ENCODE measurements at regions not wholly inside any gene's neighbourhood (a gene's known extent, or its start where the extent isn't known, plus 50 kb on each side); places are given as distances from the start of the nearest gene placed in this dataset.

DNA sequence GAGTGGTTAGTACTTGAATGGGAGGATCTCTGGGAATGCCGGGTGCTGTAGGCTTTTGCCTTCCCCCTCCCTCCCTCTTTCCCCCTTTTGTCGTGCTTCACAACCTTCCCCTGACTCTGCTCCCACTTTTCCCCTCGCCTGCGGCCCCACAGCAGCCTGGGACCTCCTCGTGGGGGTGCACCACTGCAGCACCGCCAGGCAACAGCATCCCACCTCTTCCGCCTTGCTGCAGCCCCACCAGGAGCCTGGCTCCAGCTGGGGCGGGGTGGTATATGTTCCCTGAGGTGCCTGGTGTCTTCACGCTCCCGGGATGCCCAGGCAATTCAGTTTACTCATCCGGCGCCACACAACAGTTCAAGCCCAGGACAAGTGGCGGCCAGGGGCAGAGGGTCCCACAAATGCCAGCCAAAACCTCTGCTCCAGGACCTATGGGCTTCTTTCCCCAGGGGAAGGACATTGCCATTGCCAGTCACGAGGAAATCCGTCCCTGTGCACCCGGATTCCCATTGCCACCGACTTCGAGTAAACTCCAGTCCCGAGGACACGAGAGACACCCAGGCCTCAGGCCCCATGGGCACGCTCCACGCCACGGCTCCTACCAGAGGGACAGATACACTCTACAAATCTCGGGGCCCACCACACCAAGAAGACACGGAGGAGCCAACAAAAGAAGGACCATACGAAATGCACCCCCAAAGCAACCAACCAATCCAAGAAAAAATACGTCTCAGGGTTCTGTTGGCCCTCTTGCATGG lies 181.7 kb downstream of the ALG10 start:
- no peak overlapping the region for H3K4me3 ChIP-seq (ENCODE audit: low read depth in 1 of 3, low read length in 3 of 3)
- no peaks in the 10 kb centered on the region for H3K27me3 ChIP-seq (ENCODE audit: control insufficient read depth in 3 of 3, insufficient read depth in 3 of 3, low read length in 3 of 3)
- no peak overlapping the region for H3K27ac ChIP-seq (ENCODE audit: low read depth in 1 of 3, low read length in 2 of 3)
- FAIRE-seq (no peak), DNase-seq (no peak)
- peaks cover 0 to 61% of the 10 kb centered on the region in 2 donors for H3K9me3 ChIP-seq (ENCODE audit: control insufficient read depth in 2 of 2, insufficient read depth in 1 of 2, low read depth in 1 of 2, low read length in 1 of 2)
- H3K4me1 ChIP-seq (ENCODE audit: control insufficient read depth in 3 of 3, insufficient read depth in 2 of 3, low read depth in 1 of 3, low read length in 2 of 3) = no peaks in the 10 kb centered on the region
- 81 to 83% (median 83%) methylated on average over 27 of the region's 27 CpGs for WGBS, 3 donors
- H3K36me3 ChIP-seq (ENCODE audit: control insufficient read depth in 3 of 3, insufficient read depth in 2 of 3, low read depth in 1 of 3, low read length in 3 of 3) = no peaks in the 10 kb centered on the region

DNA sequence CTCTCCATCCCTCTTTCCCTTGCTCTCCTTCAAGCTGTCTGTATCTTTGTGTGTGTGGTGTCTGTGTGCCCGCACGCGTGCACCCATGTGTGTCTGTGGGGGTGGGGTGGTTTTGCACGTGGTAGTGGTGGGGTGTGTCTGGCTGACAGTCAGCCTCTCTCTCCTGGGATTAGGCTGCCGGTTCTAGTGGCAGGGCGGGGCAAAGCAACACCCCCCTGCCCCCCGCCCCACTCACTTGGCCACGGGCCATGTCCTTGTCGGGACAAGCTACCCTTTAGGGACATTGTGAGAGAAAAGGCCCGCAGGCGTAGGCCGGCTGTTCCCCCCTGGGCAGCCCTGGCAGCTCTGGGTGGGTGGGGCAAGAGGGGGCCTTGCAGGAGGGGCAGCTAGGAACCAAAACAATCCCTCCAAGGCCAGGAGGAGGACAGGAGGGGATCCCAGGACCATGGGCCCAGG lies 182.6 kb downstream of the ALG10 start:
- no peak overlapping the region for H3K4me3 ChIP-seq (ENCODE audit: low read depth in 1 of 3, low read length in 3 of 3)
- no peak overlapping the region for H3K27ac ChIP-seq (ENCODE audit: low read depth in 1 of 3, low read length in 2 of 3)
- H3K4me1 ChIP-seq (ENCODE audit: control insufficient read depth in 3 of 3, insufficient read depth in 2 of 3, low read depth in 1 of 3, low read length in 2 of 3) = no peaks in the 10 kb centered on the region
- no peaks in the 10 kb centered on the region for H3K27me3 ChIP-seq (ENCODE audit: control insufficient read depth in 3 of 3, insufficient read depth in 3 of 3, low read length in 3 of 3)
- H3K36me3 ChIP-seq (ENCODE audit: control insufficient read depth in 3 of 3, insufficient read depth in 2 of 3, low read depth in 1 of 3, low read length in 3 of 3) = no peaks in the 10 kb centered on the region
- WGBS, 3 donors = 84 to 87% (median 86%) methylated on average over 10 to 12 of the region's 12 CpGs
- FAIRE-seq = no peak
- DNase-seq = no peak
- H3K9me3 ChIP-seq (ENCODE audit: control insufficient read depth in 2 of 2, insufficient read depth in 1 of 2, low read depth in 1 of 2, low read length in 1 of 2) = peaks cover 0 to 69% of the 10 kb centered on the region in 2 donors

DNA sequence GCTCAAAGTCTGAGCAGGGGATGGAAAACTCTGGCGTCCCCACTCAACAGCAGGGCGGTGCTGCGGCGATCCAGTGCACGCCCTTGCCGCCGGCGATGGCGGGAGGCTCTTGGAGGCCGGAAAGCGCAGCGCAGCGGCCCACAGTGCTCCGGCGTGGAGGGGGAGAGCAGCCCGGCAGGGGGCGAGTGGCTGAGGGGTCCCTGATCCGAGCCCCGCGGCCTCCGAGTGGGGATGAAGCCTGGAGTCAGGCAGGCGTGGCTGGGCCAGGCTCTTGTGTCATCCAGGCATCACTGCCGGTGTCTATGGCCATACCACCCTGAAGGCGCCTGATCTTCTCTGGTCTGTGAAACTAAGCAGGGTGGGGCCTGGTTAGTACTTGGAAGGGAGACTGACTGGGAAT lies 183.1 kb downstream of the ALG10 start:
- FAIRE-seq = no peak
- no peak overlapping the region for H3K27ac ChIP-seq (ENCODE audit: low read depth in 1 of 3, low read length in 2 of 3)
- peaks cover 0 to 74% of the 10 kb centered on the region in 2 donors for H3K9me3 ChIP-seq (ENCODE audit: control insufficient read depth in 2 of 2, insufficient read depth in 1 of 2, low read depth in 1 of 2, low read length in 1 of 2)
- no peaks in the 10 kb centered on the region for H3K36me3 ChIP-seq (ENCODE audit: control insufficient read depth in 3 of 3, insufficient read depth in 2 of 3, low read depth in 1 of 3, low read length in 3 of 3)
- H3K27me3 ChIP-seq (ENCODE audit: control insufficient read depth in 3 of 3, insufficient read depth in 3 of 3, low read length in 3 of 3) = no peaks in the 10 kb centered on the region
- H3K4me1 ChIP-seq (ENCODE audit: control insufficient read depth in 3 of 3, insufficient read depth in 2 of 3, low read depth in 1 of 3, low read length in 2 of 3) = no peaks in the 10 kb centered on the region
- no peak for DNase-seq
- 91 to 94% (median 93%) methylated on average over 20 to 24 of the region's 24 CpGs for WGBS, 3 donors
- no peak overlapping the region for H3K4me3 ChIP-seq (ENCODE audit: low read depth in 1 of 3, low read length in 3 of 3)

DNA sequence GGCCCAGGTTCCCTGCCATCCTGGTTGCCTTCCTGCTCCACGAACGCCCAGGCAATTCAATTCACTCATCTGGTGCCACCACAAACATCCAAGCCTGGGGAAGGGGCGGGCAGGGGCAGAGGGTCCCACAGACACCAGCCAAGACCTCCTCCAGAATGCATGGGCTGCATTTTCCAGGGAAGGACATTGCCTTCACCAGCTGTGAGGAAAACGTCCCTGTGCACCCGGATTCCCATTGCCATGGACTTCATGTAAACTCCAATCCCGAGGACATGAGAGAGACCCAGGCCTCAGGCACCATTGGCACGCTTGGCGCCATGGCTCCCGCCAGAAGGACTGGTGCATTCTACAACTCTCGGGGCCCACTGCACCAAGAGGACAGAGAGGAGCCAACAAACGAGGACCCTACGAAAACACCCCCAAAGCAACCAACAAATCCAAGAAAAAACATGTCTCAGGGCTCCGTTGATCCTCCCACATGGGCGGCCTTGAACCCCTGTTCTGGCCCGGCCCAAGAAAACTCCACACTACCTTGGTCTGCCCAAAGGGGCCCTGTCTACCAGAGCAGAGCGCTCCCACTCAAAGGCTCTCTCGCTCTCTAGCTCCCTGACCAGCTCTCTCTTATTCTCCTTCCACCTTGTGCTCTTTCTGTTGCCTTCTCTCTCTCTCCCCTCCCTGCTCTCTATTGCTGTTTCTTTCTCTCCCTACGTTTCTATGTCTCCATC lies 183.9 kb downstream of the ALG10 start:
- 72 to 80% (median 74%) methylated on average over 18 of the region's 18 CpGs for WGBS, 3 donors
- H3K4me3 ChIP-seq (ENCODE audit: low read depth in 1 of 3, low read length in 3 of 3) = no peak overlapping the region
- peaks cover 0 to 82% of the 10 kb centered on the region in 2 donors for H3K9me3 ChIP-seq (ENCODE audit: control insufficient read depth in 2 of 2, insufficient read depth in 1 of 2, low read depth in 1 of 2, low read length in 1 of 2)
- H3K4me1 ChIP-seq (ENCODE audit: control insufficient read depth in 3 of 3, insufficient read depth in 2 of 3, low read depth in 1 of 3, low read length in 2 of 3) = no peaks in the 10 kb centered on the region
- H3K36me3 ChIP-seq (ENCODE audit: control insufficient read depth in 3 of 3, insufficient read depth in 2 of 3, low read depth in 1 of 3, low read length in 3 of 3) = no peaks in the 10 kb centered on the region
- no peaks in the 10 kb centered on the region for H3K27me3 ChIP-seq (ENCODE audit: control insufficient read depth in 3 of 3, insufficient read depth in 3 of 3, low read length in 3 of 3)
- H3K27ac ChIP-seq (ENCODE audit: low read depth in 1 of 3, low read length in 2 of 3) = no peak overlapping the region
- DNase-seq (no peak), FAIRE-seq (no peak)

DNA sequence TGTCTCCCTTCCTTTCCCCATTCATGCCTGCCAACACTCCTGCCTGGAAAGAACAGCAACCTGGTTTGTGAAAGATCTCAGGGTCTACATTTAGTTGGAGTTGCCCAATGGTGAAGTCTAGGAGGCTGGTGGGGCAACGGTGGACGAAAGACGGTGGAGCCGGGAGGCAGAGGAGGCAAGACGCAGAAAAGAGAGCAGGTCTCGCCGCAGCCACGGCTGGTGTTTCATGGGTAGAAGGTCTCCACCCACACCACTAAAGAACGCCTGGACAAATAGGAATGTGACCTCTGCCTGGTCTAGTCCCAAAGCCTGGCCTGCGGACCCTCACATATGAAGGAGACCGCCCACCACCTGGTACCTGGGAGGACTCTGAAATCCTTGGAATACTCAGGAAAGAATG lies 185.6 kb downstream of the ALG10 start:
- DNase-seq (no peak), FAIRE-seq (no peak)
- H3K27me3 ChIP-seq (ENCODE audit: control insufficient read depth in 3 of 3, insufficient read depth in 3 of 3, low read length in 3 of 3) = no peaks in the 10 kb centered on the region
- no peaks in the 10 kb centered on the region for H3K4me1 ChIP-seq (ENCODE audit: control insufficient read depth in 3 of 3, insufficient read depth in 2 of 3, low read depth in 1 of 3, low read length in 2 of 3)
- H3K4me3 ChIP-seq (ENCODE audit: low read depth in 1 of 3, low read length in 3 of 3) = no peak overlapping the region
- no peak overlapping the region for H3K27ac ChIP-seq (ENCODE audit: low read depth in 1 of 3, low read length in 2 of 3)
- peaks cover 0 to 93% of the 10 kb centered on the region in 2 donors for H3K9me3 ChIP-seq (ENCODE audit: control insufficient read depth in 2 of 2, insufficient read depth in 1 of 2, low read depth in 1 of 2, low read length in 1 of 2)
- no peaks in the 10 kb centered on the region for H3K36me3 ChIP-seq (ENCODE audit: control insufficient read depth in 3 of 3, insufficient read depth in 2 of 3, low read depth in 1 of 3, low read length in 3 of 3)
- WGBS, 3 donors = 91 to 93% (median 92%) methylated on average over 11 of the region's 11 CpGs

GRCh38 chr12:34208331-34209258 lies 186.3 kb downstream of the ALG10 start:
- no peak for DNase-seq
- peaks cover 0 to 92% of the 10 kb centered on the region in 2 donors for H3K9me3 ChIP-seq (ENCODE audit: control insufficient read depth in 2 of 2, insufficient read depth in 1 of 2, low read depth in 1 of 2, low read length in 1 of 2)
- H3K4me1 ChIP-seq (ENCODE audit: control insufficient read depth in 3 of 3, insufficient read depth in 2 of 3, low read depth in 1 of 3, low read length in 2 of 3) = no peaks in the 10 kb centered on the region
- H3K27ac ChIP-seq (ENCODE audit: low read depth in 1 of 3, low read length in 2 of 3) = no peak overlapping the region
- FAIRE-seq = no peak
- H3K4me3 ChIP-seq (ENCODE audit: low read depth in 1 of 3, low read length in 3 of 3) = no peak overlapping the region
- 80 to 82% (median 82%) methylated on average over 41 of the region's 41 CpGs for WGBS, 3 donors
- H3K36me3 ChIP-seq (ENCODE audit: control insufficient read depth in 3 of 3, insufficient read depth in 2 of 3, low read depth in 1 of 3, low read length in 3 of 3) = no peaks in the 10 kb centered on the region
- no peaks in the 10 kb centered on the region for H3K27me3 ChIP-seq (ENCODE audit: control insufficient read depth in 3 of 3, insufficient read depth in 3 of 3, low read length in 3 of 3)

DNA sequence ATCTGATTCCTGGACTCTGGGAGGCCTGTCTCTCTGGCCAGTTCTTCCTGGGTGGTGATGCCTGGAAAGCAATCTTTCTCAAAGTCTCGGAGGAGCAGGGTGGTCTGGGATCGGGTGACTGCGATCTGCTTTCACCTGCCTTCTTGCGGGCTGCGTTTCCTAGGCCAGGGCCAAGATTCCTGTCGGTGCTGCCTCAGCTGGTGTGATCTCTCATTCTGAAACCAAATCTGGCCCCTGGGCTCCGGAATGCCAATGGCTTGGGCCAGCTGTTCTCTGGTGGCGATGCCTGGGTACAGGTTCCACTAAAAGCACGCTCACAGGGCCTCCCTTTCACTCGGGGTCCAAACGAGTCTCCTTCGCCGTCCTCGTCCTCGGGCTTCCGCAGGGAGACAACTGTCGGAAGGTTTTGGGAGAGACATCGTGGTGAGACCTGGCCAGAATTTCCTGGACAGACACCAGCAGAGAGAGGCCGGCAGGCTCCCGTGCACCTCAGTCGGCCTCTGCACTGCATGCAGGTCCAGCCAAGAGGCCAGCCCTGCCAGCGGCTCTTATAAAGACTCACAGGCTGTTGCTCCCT lies 187.1 kb downstream of the ALG10 start:
- no peak for DNase-seq
- H3K27me3 ChIP-seq (ENCODE audit: control insufficient read depth in 3 of 3, insufficient read depth in 3 of 3, low read length in 3 of 3) = no peaks in the 10 kb centered on the region
- no peaks in the 10 kb centered on the region for H3K4me1 ChIP-seq (ENCODE audit: control insufficient read depth in 3 of 3, insufficient read depth in 2 of 3, low read depth in 1 of 3, low read length in 2 of 3)
- 78 to 85% (median 84%) methylated on average over 22 of the region's 22 CpGs for WGBS, 3 donors
- no peak for FAIRE-seq
- no peak overlapping the region for H3K4me3 ChIP-seq (ENCODE audit: low read depth in 1 of 3, low read length in 3 of 3)
- H3K27ac ChIP-seq (ENCODE audit: low read depth in 1 of 3, low read length in 2 of 3) = no peak overlapping the region
- peaks cover 0 to 92% of the 10 kb centered on the region in 2 donors for H3K9me3 ChIP-seq (ENCODE audit: control insufficient read depth in 2 of 2, insufficient read depth in 1 of 2, low read depth in 1 of 2, low read length in 1 of 2)
- no peaks in the 10 kb centered on the region for H3K36me3 ChIP-seq (ENCODE audit: control insufficient read depth in 3 of 3, insufficient read depth in 2 of 3, low read depth in 1 of 3, low read length in 3 of 3)

GRCh38 chr12:34210183-34210582 lies 187.9 kb downstream of the ALG10 start:
- H3K27me3 ChIP-seq (ENCODE audit: control insufficient read depth in 3 of 3, insufficient read depth in 3 of 3, low read length in 3 of 3) = no peaks in the 10 kb centered on the region
- DNase-seq (no peak), FAIRE-seq (no peak)
- no peaks in the 10 kb centered on the region for H3K4me1 ChIP-seq (ENCODE audit: control insufficient read depth in 3 of 3, insufficient read depth in 2 of 3, low read depth in 1 of 3, low read length in 2 of 3)
- H3K4me3 ChIP-seq (ENCODE audit: low read depth in 1 of 3, low read length in 3 of 3) = no peak overlapping the region
- H3K36me3 ChIP-seq (ENCODE audit: control insufficient read depth in 3 of 3, insufficient read depth in 2 of 3, low read depth in 1 of 3, low read length in 3 of 3) = no peaks in the 10 kb centered on the region
- H3K27ac ChIP-seq (ENCODE audit: low read depth in 1 of 3, low read length in 2 of 3) = no peak overlapping the region
- WGBS, 3 donors = 77 to 84% (median 82%) methylated on average over 14 of the region's 14 CpGs
- H3K9me3 ChIP-seq (ENCODE audit: control insufficient read depth in 2 of 2, insufficient read depth in 1 of 2, low read depth in 1 of 2, low read length in 1 of 2) = peaks cover 0 to 84% of the 10 kb centered on the region in 2 donors
